OCI-LY3 (cell line): ENCODE measurements at regions not wholly inside any gene's neighbourhood (a gene's known extent, or its start where the extent isn't known, plus 50 kb on each side); places are given as distances from the start of the nearest gene placed in this dataset.

Experiments
- CTCF ChIP-seq: fragments of 200-600, 300-600 bp; sonication (generic); IDR thresholded peaks from 2 replicates; pipeline ENCODE4 v1.5.1; 2014; ENCODE audit warnings: antibody characterized with exemption, low read length, low read depth
- EZH2phosphoT487 ChIP-seq: fragments of 200-600 bp; shearing (Covaris generic); IDR thresholded peaks from 2 replicates; pipeline ENCODE4 v1.6.1; 2018; ENCODE audit warnings: antibody characterized with exemption, mixed run types, low read depth

- TF ChIP-seq CTCF = no peak
- TF ChIP-seq EZH2phosphoT487 = no peak
Observed at GRCh38 chr12:59044791-59045190, 124.5 kb upstream of the LRIG3 start.
